SU-DHL-6 (cell line): ENCODE measurements at regions not wholly inside any gene's neighbourhood (a gene's known extent, or its start where the extent isn't known, plus 50 kb on each side); places are given as distances from the start of the nearest gene placed in this dataset.

Source experiments
- H2AFZ ChIP-seq: fragments of 200-600 bp; sonication (generic); 2 replicates; pipeline ENCODE4 v1.6.1; 2014; ENCODE audit warnings: low read depth, mild to moderate bottlenecking, moderate library complexity, mixed read lengths, antibody characterized with exemption, low read length; ENCODE audit not compliant: severe bottlenecking
- H3F3A ChIP-seq: fragments of 200-600 bp; shearing (Covaris generic); 2 replicates; pipeline ENCODE4 v1.6.0; 2016; ENCODE audit warnings: antibody characterized with exemption, mild to moderate bottlenecking; ENCODE audit not compliant: insufficient read depth
- H3K27ac ChIP-seq: fragments of 200-600 bp; sonication (generic); 2 replicates; pipeline ENCODE4 v1.5.1; 2016; ENCODE audit warnings: low read depth, mild to moderate bottlenecking, low read length, moderate library complexity, mixed read lengths
- H3K27me3 ChIP-seq: fragments of 200-600 bp; sonication (generic), shearing (Covaris generic); 2 replicates; pipeline ENCODE4 v1.6.0; 2014; ENCODE audit warnings: mild to moderate bottlenecking, low read length
- H3K36me3 ChIP-seq: fragments of 200-600 bp; sonication (generic); 2 replicates; pipeline ENCODE4 v1.6.1; 2014; ENCODE audit warnings: mild to moderate bottlenecking, low read length, mixed read lengths
- H3K4me2 ChIP-seq: fragments of 300-600, 200-600 bp; shearing (Covaris generic), sonication (generic); 2 replicates; pipeline ENCODE4 v1.6.0; 2014; ENCODE audit warnings: low read length, low read depth, mild to moderate bottlenecking; ENCODE audit not compliant: poor library complexity, severe bottlenecking
- H3K4me3 ChIP-seq: fragments of 200-600 bp; sonication (generic); 2 replicates; pipeline ENCODE4 v1.5.1; 2014; ENCODE audit warnings: antibody characterized with exemption, low read length, mild to moderate bottlenecking, mixed read lengths; ENCODE audit not compliant: insufficient read depth, poor library complexity, severe bottlenecking
- H3K79me2 ChIP-seq: fragments of 200-600 bp; sonication (generic); 2 replicates; pipeline ENCODE4 v1.6.1; 2014; ENCODE audit warnings: mild to moderate bottlenecking, low read length, moderate library complexity; ENCODE audit not compliant: insufficient read depth
- H3K9ac ChIP-seq: fragments of 200-600 bp; sonication (generic); 2 replicates; pipeline ENCODE4 v1.7.0; 2014; ENCODE audit warnings: mild to moderate bottlenecking, low read length
- H3K9me2 ChIP-seq: fragments of 200-600 bp; sonication (generic); replicated peaks from 2 replicates; pipeline ENCODE4 v1.6.1; 2014; ENCODE audit warnings: low read length; ENCODE audit not compliant: insufficient read depth
- H3K9me3 ChIP-seq: fragments of 200-600 bp; sonication (generic); 2 replicates; pipeline ENCODE4 v1.6.1; 2014; ENCODE audit warnings: low read length, mixed read lengths; ENCODE audit not compliant: insufficient read depth
- H4K20me1 ChIP-seq: fragments of 200-600 bp; sonication (generic); 2 replicates; pipeline ENCODE4 v1.6.1; 2014; ENCODE audit warnings: low read depth, mild to moderate bottlenecking, antibody characterized with exemption, low read length, moderate library complexity, mixed read lengths
- CTCF ChIP-seq: fragments of 200-600 bp; sonication (generic); IDR thresholded peaks from one replicate; pipeline ENCODE4 v1.5.1; 2017; ENCODE audit warnings: antibody characterized with exemption, mild to moderate bottlenecking, low read length, moderate library complexity; ENCODE audit not compliant: insufficient read depth, poor library complexity, severe bottlenecking
- EZH2phosphoT487 ChIP-seq: fragments of 200-600 bp; sonication (generic), shearing (Covaris generic); conservative IDR thresholded peaks from 2 replicates; pipeline ENCODE4 v1.6.1; 2018; ENCODE audit warnings: mild to moderate bottlenecking, antibody characterized with exemption, low read length, moderate library complexity, mixed read lengths

DNA sequence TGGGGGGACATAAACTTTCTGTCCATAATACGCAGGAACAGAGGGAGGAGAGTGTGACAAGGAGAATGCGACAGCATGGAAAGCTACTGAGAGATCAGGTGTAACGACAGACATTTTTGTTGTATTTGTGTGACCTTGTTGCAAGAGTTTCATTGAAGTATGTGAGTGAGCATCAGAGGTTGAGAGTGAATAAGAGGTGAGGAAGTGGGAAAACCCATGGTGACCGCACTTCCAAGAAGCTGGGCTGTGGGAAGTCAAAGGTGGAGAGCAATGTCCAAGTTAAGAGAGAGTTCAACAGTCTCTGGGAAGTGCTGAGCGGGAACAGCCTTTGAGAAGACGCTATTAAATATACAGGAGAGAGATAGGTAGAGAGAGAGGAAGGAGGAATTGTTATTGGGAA lies 76.4 kb upstream of the PGRMC2 start:
- H3K79me2 ChIP-seq: no peaks in the 10 kb centered on the region
- no peak overlapping the region for H3K27ac ChIP-seq
- no peaks in the 10 kb centered on the region for H3K9me3 ChIP-seq
- TF ChIP-seq EZH2phosphoT487: no peak
- TF ChIP-seq CTCF: no peak
- no peak overlapping the region for H3K9ac ChIP-seq
- H3K27me3 ChIP-seq: no peaks in the 10 kb centered on the region
- H3K4me3 ChIP-seq: no peak overlapping the region
- H2AFZ ChIP-seq: no peak overlapping the region
- no peaks in the 10 kb centered on the region for H3K36me3 ChIP-seq
- no peaks in the 10 kb centered on the region for H3K9me2 ChIP-seq
- no peak overlapping the region for H3K4me2 ChIP-seq
- no peaks in the 10 kb centered on the region for H4K20me1 ChIP-seq
- H3F3A ChIP-seq: no peaks in the 10 kb centered on the region

GRCh38 chr4:128362760-128363159 lies 75.1 kb upstream of the PGRMC2 start:
- Histone ChIP-seq H3K9ac (no peak overlapping the region), H3K4me3 (no peak overlapping the region), H3F3A (no peaks in the 10 kb centered on the region), H3K27me3 (no peaks in the 10 kb centered on the region), H3K79me2 (no peaks in the 10 kb centered on the region), H3K4me2 (no peak overlapping the region), H4K20me1 (no peaks in the 10 kb centered on the region), H3K9me3 (no peaks in the 10 kb centered on the region), H3K27ac (no peak overlapping the region), H3K9me2 (no peaks in the 10 kb centered on the region), H3K36me3 (no peaks in the 10 kb centered on the region), H2AFZ (no peak overlapping the region)
- TF ChIP-seq CTCF (no peak), EZH2phosphoT487 (no peak)

- TF ChIP-seq EZH2phosphoT487 (no peak), CTCF (no peak)
- Histone ChIP-seq H3F3A (no peaks in the 10 kb centered on the region), H4K20me1 (no peaks in the 10 kb centered on the region), H3K79me2 (no peaks in the 10 kb centered on the region), H3K9me2 (no peaks in the 10 kb centered on the region), H3K36me3 (no peaks in the 10 kb centered on the region), H3K27ac (no peak overlapping the region), H3K27me3 (no peaks in the 10 kb centered on the region), H3K9me3 (no peaks in the 10 kb centered on the region), H3K4me3 (no peak overlapping the region), H2AFZ (no peak overlapping the region), H3K9ac (no peak overlapping the region), H3K4me2 (no peak overlapping the region)
Observed at GRCh38 chr4:128359422-128359821, 71.8 kb upstream of the PGRMC2 start.

DNA sequence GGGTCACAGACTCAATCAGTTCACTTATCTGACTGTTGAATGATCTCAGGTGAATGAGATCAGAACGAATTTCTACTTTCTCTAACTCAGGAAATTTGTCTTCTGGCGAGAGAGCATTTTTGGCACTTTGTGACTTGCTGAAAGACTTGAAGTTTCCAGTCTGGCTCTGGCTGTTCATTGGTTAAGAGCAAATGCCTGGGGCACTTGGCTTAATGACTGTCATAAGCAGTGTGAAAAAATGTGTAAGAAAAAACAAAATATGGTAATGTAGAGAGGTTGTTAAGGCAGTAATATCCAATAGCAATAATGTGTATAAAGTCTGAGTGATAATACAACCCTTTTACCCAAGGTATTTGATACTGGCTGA lies 71.3 kb upstream of the PGRMC2 start:
- Histone ChIP-seq H3K27ac (no peak overlapping the region), H3K4me3 (no peak overlapping the region)

More for the DNA sequence above, 71.3 kb upstream of the PGRMC2 start:
- H3K79me2 ChIP-seq: no peaks in the 10 kb centered on the region
- no peak overlapping the region for H3K4me2 ChIP-seq
- H3K27me3 ChIP-seq: no peaks in the 10 kb centered on the region
- H3K9ac ChIP-seq: no peak overlapping the region
- no peaks in the 10 kb centered on the region for H3K9me3 ChIP-seq
- no peaks in the 10 kb centered on the region for H3K9me2 ChIP-seq
- no peaks in the 10 kb centered on the region for H4K20me1 ChIP-seq
- no peak overlapping the region for H2AFZ ChIP-seq
- H3K36me3 ChIP-seq: no peaks in the 10 kb centered on the region
- H3F3A ChIP-seq: no peaks in the 10 kb centered on the region
- TF ChIP-seq CTCF (no peak), EZH2phosphoT487 (no peak)
